CD4-positive, alpha-beta T cell treated with Interleukin-6 at 100 ng/mL for 8 hours (primary cell): ENCODE measurements at regions not wholly inside any gene's neighbourhood (a gene's known extent, or its start where the extent isn't known, plus 50 kb on each side); places are given as distances from the start of the nearest gene placed in this dataset.

Experiments used
- DNase-seq: peaks from one replicate; pipeline ENCODE4 v3.0.0-alpha.2; 2020; ENCODE audit warnings: mixed read lengths, low spot score

- DNase-seq, result no peak
Observed at GRCh38 chr7:136066304-136067143, 89.4 kb upstream of the MTPN start.

- no peak for DNase-seq
Observed at GRCh38 chr7:136064627-136065237, 87.6 kb upstream of the MTPN start.

DNA sequence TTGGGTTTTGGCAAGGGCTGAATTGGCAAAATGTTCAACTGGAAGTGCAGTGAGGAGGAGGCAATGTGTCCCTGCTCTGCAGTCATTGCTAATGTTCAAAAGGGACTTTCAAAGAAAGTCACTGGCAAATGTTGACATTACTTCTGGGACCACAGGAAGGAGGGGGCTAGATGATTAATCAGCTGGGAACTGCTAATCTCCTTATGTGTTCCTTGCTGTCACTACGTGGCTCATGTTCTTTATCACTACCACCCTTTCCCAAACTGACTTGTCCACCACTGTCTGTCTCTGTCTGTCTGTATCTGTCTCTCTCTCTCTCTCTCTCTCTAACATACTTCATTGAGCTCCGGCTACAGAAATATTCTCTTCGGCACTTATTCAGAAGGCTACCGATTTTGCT lies 86.9 kb upstream of the MTPN start:
- DNase-seq, result no peak

DNA sequence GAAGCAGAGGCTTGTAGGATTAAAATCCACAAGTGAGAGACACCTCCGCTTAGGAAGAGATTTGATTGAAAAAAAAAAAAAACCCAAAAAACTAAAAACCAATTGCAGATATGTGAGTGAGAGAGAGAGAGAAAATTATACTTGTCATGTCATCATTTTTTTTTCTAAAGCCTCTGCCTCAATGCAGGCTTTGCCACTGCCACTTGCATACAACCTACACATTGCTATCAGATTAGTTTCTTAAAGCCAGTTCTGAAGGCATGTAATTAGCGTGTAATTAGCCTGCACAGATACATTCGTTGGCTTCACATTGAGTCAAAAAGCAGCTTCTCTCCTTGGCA lies 86.1 kb upstream of the MTPN start:
- no peak for DNase-seq

GRCh38 chr7:136062625-136063325 lies 85.6 kb upstream of the MTPN start:
- DNase-seq, result no peak

DNA sequence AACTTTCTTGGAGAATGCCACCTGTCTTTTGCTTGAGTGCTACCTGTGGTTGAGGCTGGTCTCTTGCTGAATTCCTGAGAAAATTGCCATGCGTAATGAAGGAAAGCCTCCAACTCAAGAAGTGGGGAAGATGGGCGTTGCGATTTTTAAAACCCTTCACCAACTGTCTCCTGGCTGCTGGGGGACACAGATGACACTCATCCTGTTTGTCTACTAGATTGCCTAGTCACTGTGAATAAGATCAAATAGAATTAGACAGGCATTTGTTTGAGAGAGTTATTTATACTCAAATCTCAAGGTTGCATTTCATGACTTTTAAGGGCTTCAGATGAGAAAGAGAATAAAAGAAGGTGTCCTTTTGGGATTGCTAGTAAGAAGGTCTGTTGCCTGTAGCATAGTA lies 84.3 kb upstream of the MTPN start:
- DNase-seq, result no peak

GRCh38 chr7:136058546-136058945 lies 81.4 kb upstream of the MTPN start:
- no peak for DNase-seq

DNA sequence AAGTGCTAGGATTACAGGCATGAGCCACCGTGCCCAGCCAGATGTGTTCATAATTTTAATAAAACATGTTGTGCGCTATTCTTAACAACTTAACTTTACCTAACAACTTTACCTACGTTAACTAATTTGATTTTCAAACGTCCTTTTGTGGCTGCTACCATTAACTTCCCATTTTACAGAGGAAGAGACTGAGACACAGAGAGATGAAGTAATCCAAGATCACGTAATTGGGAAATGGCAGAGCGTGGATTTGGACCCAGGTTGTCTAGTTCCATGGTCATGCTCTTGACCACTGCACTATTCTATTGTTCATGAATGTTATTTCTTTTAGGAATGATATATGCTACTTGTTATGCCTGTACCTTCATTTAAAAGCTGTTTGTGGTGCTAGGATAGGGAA lies 80.3 kb upstream of the MTPN start:
- no peak for DNase-seq

- DNase-seq, result no peak
Observed at GRCh38 chr7:136056651-136057231, 79.6 kb upstream of the MTPN start.

DNA sequence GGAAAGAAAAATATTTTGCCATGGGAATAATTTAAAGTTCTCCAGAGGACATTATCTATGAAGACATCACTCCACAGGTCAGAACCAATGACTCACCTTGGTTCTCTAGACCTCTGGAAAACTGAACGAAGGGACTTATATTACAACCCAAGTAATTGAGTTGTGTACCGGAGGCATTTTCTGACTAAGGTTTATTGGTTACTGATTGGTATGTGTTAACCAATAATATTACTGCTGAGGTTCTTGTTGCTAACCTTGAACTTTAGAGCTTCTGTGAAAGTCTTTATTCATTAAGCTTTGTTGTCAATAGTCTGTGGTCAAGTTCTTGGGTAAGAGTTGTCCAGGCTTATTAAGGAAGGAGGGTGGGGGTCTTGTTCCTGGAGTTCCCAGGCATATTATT lies 78.1 kb upstream of the MTPN start:
- no peak for DNase-seq

GRCh38 chr7:136053689-136054485 lies 76.7 kb upstream of the MTPN start:
- DNase-seq, result no peak

DNA sequence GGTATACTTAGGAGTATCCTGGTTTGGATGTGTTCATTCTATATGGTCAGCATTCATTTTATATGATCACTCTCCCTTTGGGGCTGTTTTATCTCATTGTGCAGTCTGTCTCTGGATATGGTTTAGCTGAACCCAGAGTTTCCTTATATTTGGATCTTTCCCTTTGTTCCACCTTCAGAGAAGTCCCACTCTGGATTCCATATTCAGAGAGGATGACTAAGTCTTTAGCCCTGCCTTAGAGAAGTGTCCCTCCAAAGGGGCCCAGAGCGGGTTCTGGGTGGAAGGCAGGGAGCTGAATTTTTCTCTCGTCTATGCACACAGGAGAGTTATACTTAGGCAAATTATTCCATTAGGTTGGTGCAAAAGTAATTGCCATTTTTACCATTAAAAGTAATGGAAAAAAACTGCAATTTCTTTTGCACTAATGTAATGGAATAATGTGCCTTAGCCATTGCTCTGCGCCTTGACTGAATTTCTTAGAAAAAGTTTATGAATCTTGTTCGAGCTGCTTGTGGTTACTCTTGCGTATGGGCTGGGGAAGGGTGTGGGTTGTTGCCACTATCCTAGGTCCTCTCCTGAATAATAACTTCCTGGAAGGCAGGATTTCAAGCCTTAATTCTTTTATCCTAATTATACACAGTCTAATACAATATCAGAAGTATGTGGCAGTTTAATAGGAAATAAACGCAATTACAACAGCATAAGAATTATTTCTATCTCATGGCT lies 74.2 kb upstream of the MTPN start:
- DNase-seq, result no peak

DNA sequence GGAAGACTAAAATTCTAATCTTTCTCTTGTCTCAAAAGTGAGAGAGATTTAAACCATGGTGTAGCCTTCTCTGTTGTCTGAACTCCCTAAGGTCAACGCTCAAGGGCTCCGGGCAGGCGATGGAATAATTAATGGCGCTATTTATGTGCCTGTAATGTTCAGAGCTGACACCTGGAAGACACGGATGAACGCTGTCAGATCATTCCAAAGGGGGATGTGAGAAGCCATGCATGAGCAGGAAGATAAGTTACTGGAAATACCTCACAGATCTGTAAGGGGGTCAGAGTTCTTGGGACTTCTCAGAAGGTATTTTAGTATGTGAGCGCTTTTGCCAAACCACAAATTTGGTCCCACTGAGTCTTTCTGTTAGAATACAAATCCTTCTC lies 73.3 kb upstream of the MTPN start:
- no peak for DNase-seq

DNA sequence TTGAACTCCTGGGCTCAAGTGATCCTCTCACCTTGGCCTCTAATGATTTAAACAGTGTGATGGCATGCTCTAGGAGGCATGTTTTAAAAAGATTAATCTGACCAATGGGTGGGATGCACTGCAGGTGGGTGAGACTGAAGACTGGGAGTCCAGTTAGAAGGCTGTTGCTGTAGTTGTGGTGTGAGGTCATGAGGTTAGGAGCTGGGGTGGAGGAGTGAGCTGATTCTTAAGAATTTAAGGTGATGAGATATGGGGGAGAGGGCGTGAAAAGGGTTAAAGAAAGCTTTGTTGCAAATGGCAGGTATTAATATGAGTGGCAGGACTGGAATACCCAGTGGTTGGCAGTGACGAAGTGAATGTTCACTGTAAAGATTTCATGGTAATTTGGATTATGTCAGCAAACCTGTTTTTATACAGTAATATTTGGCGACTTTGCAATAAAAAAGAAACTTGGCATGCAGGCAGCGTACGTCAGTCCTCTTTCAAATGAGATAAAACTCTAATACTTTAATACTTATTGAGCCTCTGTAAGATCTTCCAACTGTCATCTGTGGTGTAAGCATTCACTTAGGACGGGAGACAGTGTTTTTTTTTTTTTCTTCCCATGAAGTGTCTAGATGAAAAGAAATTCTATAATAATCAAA lies 72.8 kb upstream of the MTPN start:
- no peak for DNase-seq

- no peak for DNase-seq
Observed at GRCh38 chr7:136049117-136049516, 72.0 kb upstream of the MTPN start.

DNA sequence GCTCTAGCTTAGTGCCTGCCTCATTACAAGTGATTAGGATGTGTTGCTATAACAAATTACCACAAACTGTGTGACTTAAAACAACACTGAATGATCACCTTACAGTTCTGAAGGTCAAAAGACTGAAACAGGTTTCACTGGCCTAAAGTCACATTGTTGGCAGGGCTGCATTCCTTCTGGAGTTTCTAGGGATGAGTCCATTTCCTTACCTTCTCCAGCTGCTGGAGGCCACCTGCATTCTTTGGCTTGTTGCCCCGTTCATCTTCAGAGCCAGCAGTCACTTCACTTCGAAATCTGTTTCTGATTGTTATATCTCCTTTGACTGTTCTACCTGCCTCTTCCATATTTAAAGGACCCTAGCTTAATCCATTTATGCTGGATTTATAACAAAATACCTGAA lies 69.4 kb upstream of the MTPN start:
- DNase-seq, result no peak

- DNase-seq, result no peak
Observed at GRCh38 chr7:136045992-136046391, 68.8 kb upstream of the MTPN start.

DNA sequence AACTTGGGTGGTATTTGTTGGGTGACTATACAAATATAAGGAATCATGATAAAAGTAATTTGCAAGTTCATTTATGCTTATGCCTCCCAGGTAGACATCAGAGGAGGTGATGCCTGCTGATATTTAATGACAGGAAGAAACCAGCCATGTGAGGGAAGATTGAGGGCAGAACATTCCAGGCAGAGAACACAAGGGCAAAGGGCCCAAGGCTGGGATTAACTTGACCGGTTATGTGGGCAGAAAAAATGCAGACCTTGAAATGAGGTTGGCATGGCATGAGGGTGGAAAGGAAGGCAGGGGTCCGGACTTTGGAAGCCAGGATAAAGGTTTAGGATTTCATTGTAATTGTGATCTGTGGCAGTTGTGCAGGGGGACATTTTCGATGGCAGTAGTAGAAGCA lies 68.0 kb upstream of the MTPN start:
- DNase-seq, result no peak

- DNase-seq, result no peak
Observed at GRCh38 chr7:136039577-136040345, 62.6 kb upstream of the MTPN start.

DNA sequence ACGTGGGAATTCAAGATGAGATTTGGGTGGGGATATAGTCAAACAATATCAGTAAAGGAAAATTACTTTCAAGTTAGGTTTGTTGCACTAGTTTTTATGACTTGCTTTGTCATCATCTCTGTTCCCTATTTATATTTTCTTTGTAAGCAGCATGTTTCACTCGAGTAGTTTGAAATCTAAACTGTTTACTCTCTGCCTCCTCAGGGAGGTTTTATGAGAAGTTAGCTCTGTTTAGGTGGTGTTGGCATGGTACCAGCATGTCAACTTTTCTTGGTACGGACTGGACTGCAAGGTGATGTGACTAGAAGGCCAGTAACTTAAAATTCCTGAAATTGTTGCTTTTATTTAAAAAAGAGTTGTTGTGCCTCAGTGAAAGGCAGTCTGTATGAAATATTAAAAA lies 59.2 kb upstream of the MTPN start:
- DNase-seq, result no peak
